HG03039 (cell line): ENCODE measurements at regions not wholly inside any gene's neighbourhood (a gene's known extent, or its start where the extent isn't known, plus 50 kb on each side); places are given as distances from the start of the nearest gene placed in this dataset.
"Not testable (repeated sequence)": the region's sequence is repeated elsewhere in the genome, so short reads cannot be mapped to it uniquely, and the experiment has no call there.

Source experiments
- ATAC-seq: cut with Tn5 transposase; IDR thresholded peaks from one replicate; pipeline ENCODE4 v1.9.1; 2021; ENCODE audit warnings: mild to moderate bottlenecking, moderate library complexity; ENCODE audit not compliant: unreplicated experiment

DNA sequence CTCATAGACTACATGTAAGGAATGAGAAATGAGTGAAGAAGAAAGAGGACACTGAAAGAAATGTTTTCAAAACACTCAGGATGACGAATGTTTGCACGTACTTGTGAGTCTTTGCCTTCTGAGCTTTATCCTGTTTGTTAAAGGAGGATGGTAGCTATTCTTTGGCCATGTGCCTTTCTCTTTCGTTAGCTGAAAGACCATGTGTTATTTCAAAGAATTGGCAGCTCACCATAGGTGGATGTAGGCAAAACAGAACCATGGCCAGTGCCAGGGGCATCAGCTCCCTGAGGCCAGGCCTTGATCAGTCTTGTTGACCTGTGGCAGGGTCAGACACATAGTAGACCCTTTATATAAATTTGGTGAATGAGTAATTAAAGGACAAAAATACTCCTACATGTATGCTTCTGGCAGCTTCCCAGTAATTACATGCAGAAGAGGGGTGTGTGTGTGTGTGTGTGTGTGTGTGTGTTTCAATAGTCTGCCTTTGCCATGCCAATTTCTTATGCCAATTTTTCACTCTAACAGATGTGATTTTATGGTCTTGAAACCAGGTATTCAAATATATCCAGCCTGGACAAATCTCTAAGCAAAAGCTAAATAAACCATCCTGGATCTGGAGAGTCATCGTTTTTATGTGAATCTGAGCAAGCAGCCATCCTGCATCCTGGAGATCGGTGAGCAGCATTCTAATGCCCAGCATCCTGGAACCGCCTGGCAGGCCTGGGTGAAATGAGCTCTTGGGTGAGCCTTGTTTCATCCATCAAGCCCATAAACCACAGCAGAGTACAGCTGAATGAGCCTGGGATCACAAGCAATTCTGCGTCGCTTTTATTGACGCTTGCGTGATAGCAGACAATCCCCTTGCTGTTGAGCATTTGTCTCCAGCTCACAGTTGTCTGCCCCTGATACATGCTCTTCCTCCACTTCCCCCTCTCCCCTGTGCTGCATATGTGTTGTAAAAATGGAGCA is 475.4 kb downstream of the MED10 start:
- no peak for ATAC-seq

DNA sequence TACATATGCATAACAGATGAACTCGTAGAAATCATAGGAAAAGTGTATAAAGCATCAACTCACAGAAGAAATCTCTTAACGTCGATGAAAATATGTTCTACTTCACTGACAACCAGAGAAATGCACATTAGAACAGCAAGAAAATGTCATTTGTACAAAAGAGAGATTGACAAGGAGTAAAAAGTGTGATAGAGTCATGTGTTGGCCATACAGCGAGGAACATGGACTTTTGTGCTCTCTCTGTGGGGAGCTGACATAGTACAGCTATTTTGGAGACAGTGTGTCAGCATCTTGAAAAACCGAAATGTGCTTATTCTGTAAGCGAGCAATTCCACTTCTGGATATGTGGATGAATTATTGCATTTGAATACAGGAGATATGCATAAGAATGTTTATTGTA is 477.9 kb downstream of the ICE1 start:
- ATAC-seq: no peak

DNA sequence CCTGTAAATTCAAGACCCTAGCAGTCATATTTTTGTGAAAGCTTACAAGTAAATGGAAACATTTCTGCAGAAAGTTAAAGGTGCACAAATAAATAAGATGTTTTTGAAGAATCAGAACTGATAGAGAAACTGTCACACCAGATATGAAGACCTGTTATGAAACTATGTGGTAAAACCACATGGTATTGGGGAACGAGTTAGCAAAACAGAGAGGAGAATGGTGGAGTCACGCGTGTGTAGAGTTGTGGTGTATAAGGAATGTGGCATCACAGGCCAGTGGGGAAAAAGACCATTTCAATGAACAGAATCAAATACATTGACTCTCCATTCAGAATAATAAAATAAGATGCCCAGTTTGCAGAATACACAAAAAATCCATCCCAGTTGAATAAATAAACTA is 477.2 kb downstream of the ICE1 start:
- no peak for ATAC-seq

DNA sequence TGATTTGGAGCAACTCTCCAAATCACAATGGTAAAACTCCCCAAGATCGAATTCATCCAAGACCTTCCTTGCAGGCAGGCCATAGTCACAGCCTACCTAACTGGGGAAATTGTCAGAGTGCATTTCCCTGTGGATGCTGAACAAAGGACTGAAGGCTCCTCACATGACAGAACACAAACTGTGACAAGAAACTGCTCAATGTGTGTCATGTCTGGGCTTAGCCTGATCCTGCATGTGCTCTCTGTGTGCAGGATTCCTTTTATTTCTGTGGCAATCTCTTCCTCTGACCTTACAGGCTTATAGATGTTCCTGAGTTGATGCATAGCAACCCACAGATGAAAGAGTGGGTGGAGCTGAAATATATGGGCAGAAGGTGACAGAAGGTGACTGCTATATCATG is 465.8 kb downstream of the ICE1 start:
- no peak for ATAC-seq

DNA sequence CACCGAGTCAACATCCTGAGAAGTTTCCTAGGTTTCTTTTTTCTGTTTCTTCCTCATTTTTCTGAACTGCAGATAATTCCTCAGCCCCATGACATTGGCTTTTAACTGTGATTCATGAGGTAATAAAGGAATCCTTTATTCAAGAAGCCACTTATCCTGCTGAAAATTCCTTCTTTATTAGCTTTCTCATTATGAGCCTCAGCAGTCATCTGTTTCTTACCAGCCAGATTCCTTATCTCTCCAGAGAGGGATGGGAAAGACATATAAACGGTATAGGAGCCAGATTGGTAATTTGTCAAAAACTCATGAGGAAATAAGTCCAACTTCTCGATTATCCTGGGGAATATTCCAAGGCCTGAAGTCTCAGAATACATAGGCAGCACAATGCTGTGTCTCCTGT is 465.4 kb downstream of the ICE1 start:
- no peak for ATAC-seq

DNA sequence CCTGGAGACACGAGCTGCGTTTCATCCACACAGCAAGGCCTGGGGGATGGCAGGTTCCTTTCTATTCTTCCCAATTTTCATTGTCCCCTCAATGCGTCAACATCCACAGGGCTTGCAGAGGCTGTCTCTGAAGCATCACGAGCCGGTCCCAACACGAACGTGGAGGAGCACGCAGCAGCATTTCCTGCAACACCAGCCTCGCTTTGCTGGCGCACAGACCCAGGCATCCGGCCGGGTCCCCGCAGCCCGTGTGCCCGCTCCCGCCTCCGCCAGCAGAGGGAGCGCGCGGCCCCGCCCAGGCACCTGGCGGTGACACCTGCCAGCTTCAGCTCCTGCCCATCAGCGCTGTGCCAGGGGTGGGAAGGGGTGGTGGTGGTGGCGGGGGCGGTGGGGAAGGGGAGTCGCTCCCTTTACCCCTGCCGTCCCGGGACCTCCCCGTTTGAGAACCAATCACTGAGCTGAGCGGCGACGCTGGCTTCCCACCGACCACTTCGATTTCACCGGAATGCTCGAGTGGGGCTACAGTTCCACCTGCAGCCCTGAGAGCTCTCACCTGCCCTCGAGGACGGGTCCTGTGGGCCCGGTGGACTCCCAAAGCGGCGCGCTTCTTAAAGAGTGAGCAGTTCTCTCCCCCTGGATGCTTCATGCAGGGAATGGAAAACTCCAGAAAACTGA is 464.5 kb downstream of the ICE1 start:
- peak; percentile 49 for ATAC-seq

DNA sequence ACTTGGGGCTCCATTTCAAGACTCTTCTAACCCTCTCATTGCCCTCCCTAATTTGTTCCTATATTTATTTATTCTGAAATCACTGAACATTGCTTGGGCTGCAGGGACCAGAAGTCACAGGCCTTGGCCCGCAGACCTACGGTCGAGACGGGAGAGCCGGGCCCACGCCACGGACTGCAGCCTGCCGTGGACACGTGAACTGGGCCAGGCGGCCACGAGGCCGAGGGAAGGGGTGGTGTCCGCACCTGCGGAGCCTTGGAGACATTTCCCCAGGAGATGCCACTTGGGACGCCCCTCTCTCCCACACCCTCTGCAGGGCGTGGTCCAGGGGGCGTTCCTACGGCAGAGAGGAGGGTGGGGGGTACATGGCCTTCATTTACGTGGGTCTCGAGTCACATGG is 463.9 kb downstream of the ICE1 start:
- no peak for ATAC-seq

DNA sequence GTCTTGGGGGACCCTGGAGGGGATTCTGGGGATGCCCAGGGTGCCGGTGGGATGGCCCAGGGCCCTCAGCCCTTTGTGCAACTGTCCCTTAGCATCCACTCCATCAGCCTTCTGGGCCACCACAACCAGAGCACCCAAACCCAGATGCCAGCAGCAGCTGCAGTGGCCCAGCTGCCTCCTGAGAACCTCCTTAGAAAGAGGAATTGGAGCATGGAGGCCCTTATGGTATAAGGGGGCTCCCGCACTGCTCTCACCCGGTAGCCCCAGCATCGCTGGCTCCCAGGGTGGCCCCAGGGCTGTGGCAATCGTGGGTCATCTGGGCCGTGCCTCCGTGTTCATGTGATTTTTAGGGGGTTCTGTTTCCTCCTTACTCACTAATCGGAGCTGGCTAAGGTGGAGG is 463.3 kb downstream of the ICE1 start:
- ATAC-seq: no peak

DNA sequence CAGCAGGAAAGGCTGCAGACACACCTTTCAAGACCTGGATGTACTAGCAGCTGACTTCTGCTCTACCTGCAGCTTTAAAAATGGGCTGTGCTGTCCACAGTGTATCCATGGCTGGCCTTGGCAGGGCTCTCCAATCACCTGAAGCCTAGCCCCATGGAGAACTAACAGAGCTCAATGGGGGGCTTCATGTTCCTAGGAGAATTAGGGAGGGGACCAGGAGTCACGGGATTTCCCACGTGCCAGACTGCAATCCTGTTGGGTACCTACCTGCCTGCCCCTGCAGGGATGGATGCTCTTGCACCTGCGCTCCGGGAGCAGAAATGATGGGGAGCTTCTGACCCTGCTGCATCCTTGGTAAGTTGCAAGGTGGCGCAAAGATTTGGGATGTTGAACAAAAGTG is 462.1 kb downstream of the ICE1 start:
- ATAC-seq: no peak

DNA sequence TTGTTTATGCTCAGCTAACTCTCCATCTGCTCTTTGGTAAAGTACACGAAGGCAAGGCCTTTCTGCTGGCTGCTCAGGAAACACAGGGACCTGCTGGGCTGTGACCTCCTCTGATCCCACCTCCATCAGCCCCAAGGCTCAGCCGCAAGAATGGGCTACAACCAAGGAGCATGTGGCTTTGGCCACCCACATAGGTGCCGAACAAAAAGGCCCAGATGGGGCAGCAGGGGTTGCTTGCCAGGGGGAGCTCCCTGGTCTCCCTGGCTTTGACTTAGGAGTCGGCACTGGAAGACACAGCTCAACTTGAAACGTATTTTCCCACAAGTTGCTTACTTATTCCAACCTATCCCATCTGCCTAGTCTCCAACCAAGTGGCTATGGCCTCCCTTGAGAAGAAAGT is 461.1 kb downstream of the ICE1 start:
- ATAC-seq: no peak

DNA sequence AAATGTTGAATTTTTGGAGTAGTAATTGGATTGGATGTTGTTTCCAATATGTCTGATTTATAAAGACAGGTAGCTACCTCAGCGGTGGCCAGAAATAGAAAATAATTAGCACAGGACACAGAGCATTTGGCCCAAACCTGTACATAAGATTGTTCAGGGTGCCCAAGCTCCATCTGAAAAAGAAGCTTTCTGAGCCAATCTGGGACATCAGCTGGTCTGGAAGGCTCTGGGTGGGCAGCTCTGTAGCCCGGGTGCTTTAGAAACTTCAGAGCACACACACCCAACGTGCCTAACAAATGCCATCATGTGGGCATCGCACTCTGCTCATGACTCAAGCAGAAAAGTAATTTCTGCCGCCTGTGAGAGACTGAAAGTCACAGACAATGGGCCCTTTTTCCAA is 460.7 kb downstream of the ICE1 start:
- no peak for ATAC-seq

DNA sequence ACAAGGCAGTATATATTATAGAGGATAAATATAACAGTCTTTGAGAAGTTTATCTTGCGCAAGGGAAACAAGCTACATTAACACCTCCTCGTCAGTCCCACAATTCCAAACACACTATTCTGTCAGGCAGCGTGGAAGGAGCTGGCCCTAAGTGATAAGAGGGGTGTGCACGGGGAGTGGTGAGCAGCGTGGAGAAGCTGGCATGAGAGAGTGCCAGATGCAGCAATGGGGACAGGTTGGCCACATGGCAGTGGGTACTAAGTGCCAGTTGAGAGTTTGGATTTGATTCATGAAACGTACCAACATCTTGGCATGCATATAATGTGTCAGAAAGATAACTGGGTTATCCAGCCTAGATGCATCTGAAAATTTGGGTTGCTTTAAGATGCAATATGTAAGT is 460.2 kb downstream of the ICE1 start:
- ATAC-seq: no peak

DNA sequence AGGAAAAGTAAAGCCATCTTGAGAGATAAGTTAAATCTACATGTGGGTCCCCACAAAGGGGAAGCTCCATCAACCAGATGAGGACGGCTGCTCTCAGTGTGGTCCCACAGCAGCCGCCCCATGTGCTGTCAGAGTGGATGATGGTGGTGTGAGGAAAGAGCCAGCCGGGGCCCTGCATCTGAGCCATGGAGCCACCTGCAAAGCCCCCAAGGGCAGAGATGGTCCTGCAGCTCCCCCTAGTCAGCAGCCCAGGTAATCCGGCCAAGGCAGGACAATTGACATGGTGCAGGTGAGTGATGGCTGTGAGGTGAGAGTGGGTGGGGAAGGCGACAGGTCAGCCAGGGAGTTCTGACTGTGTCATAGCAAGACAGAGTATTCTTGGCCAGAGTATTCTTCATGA is 458.8 kb downstream of the ICE1 start:
- no peak for ATAC-seq

DNA sequence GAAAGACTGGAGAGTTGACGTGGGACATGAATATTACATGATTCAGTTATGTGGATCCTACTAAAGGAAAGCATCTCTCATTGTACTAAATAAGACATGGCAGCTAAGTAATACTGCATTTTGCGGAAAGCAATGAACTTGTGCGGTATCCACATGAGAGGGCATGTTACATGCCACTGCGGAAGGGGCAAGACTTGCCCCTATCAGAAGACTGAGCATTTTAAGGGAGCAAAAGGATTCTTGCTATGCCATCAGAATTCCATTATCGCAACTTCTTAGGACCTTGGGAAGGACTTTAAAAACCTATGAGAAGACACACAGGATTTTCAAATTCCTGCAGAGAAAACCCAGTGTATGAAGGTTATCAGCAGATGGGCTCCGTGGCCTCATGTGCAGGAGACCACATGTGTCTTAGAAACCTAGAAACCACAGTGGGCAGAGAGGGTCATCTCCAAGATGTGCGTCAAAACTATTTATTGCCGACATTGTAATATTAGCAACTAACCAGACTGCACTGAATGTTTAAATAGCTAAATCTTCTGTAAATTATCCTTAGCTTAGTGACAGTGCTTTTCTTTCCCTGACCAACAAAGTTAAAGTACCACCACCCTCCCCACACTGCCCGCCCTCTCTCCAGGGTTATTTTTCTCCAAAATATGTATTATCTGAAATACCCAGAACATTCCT is 457.7 kb downstream of the ICE1 start:
- no peak for ATAC-seq

DNA sequence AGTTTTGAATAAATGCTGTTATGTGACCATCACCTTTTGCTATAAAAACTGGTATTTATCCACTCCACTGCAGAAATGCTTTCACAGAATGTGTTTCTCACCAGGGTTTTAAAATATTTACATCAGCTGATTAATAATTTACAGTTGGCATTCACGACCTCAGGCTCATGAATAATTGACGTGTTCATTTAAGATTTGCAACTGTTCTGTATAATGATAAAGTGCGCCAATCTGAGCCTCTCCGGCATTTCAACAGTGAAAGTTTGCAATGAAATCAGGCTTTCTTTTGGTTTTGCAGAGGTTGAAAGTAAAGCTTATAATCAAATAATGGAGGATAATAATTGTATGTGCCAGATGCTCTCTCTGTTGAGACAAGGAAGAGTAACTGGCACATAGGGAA is 434.9 kb downstream of the ICE1 start:
- no peak for ATAC-seq

DNA sequence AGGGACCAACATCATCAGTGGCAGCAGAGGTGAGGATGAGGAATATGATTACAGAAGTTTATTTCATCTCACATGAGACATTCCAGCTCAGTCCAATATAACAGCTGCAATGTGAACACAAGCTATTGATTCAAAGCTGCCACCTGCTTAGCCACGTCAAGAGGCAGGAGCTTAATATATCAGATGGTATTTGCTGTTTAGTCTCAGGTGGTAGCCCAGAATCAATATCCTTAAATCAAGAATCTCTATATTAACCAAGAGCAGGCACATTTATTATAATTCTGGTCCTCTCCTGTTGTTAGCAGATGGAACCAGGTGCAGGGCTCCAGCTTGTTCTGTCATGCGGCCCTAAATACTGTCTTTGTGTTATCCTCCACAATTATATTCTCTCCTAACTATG is 431.6 kb downstream of the ICE1 start:
- ATAC-seq: no peak

DNA sequence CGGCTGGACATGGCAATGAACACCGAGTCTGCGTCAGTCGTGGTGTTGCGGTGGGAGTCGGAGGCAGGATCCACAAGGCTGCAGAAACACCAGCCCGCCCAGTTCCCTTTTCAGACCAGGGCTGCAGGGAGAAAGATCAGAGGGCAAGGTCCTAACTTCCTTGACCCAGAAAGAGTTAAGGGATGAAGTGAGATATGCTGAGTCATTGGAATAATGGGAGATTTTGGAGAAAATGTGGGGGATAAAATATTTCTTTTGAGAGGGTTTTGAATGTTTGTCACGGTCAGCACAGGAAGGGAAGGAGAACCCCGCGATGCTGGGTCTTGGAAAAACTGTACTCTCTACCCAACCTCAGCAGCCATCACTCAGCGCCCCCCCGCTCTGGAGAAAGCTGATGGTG is 416.0 kb downstream of the ICE1 start:
- no peak for ATAC-seq

DNA sequence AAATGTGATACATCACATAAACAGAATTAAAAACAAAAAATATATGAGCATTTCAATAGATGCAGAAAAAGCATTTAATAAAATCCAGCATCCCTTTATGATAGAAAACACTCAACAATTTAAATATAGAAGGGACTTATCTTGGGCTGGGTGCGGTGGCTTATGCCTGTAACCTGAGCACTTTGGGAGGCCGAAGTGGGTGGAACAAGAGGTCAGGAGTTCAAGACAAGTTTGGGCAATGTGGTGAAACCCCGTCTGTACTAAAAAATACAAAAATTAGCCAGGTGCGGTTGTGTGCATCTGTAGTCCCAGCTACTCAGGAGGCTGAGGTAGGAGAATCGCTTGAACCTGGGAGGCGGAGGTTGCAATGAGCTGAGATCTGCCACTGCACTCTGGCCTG is 409.1 kb downstream of the ICE1 start:
- ATAC-seq: not testable (repeated sequence)

DNA sequence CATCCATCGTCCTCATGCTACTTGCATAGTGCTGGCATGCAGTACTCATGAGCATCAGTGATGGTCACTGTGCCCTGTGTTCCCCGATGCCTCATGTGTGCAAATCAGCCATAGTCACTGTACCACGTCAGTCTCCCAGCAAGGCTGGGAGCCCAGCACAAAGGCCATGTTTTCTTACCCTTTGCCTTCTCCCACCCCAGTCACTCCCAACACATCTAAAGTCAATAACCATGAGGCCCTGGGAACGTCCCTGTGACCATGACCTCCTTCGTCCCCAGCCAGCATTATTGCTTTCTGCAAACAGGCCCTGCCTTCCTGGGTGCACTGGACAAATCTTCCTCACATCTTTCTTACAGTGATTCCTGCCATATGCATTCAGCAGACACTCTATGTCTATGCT is 406.1 kb downstream of the ICE1 start:
- ATAC-seq: no peak

DNA sequence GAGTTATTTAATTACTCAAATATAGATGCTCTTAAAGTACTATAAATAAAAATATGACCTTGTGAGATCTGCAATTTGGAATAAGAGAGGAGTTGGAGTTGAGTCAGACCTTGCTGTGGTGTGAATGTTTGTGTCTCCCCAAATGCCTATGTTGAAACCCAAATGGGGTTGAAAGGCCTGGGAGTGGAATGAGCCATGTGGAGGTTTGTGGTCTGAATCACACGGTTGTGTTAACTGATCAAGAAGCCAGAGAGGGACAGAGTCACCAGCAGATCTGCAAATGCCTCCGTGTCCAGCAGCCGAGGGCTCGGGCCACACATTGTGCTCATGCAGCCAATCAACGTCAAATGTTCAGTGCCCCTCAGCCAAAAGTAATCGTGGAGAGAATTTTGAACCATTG is 404.4 kb downstream of the ICE1 start:
- ATAC-seq: no peak

DNA sequence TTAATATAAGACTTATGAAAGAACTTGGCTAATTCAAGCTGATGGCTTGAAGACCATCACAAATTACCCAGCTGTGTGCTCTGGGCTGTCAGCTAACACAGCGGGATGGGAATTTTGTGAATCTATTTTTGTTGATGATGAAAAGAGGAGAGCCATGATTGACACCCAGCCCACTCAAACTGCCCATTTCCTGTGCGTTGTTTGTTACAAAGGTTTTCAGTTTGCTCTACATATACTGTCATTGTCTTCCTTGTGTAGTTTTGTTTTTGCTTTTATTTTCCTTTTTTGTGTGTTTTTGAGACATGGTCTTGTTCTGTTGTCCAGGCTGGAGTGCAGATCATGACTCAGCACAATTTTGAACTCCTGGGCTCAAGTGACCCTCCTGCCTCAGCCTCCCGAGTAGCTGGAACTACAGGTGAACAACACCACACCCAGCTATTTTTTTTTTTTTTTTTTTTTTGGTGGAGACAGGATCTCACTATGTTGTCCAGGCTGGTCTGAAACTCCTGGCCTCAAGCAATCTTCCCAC is 400.3 kb downstream of the ICE1 start:
- no peak for ATAC-seq

DNA sequence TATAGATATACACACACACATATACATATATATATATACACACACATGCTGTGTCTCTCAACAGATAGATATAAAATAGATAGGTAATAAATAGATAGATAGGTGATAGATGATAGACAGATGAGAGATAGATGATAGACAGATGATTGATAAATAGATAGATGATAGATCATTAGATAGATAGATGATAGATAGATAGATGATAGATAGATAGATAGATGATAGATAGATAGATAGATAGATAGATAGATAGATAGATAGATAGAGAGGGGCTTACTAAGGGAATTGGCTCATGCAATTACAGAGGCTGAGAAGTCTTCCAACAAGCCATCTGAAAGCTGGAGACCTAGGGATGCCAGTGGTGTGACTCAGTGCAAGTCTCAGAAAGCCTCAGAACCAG is 394.5 kb downstream of the ICE1 start:
- no peak for ATAC-seq
